Gastroesophageal sphincter (tissue), 4 donors: ENCODE measurements at regions not wholly inside any gene's neighbourhood (a gene's known extent, or its start where the extent isn't known, plus 50 kb on each side); places are given as distances from the start of the nearest gene placed in this dataset.

Experiments
- ATAC-seq: fragments of 150-250 bp; one replicate; pipeline ENCODE4 v1.9.1; 2016; ENCODE audit warnings: mild to moderate bottlenecking, moderate library complexity
- H3K27ac ChIP-seq, 4 donors: fragments of 200-600 bp; sonication (generic) in 3 of 4; 1 replicate in 3 of 4; 2 replicates in 1 of 4; pipeline ENCODE4 v1.5.1; 2016 to 2019
- H3K27me3 ChIP-seq: fragments of 200-600 bp; sonication (generic); one replicate; pipeline ENCODE4 v1.5.1; 2019
- H3K36me3 ChIP-seq, 2 donors: fragments of 200-600 bp; sonication (generic); one replicate each; pipeline ENCODE4 v1.5.1; 2019; ENCODE audit warnings: control low read depth in 1 of 2
- H3K4me1 ChIP-seq, 3 donors: fragments of 200-600 bp; sonication (generic); 1 replicate in 2 of 3; 2 replicates in 1 of 3; pipeline ENCODE4 v1.5.1; 2016 to 2019; ENCODE audit warnings: control low read depth in 2 of 3
- H3K4me3 ChIP-seq, 2 donors: fragments of 200-600 bp; sonication (generic); one replicate each; pipeline ENCODE4 v1.5.1; 2019; ENCODE audit warnings: mild to moderate bottlenecking in 1 of 2, moderate library complexity in 1 of 2
- H3K9me3 ChIP-seq, 3 donors: fragments of 200-600 bp; sonication (generic); one replicate each; pipeline ENCODE4 v1.5.1; 2017 to 2019; ENCODE audit warnings: control low read depth in 2 of 3
- CTCF ChIP-seq, 4 experiments: fragments of 200-600 bp in 2 of 4; fragments of 450-650 bp in 2 of 4; sonication (generic) in 1 of 4; IDR thresholded peaks; one replicate each; pipeline ENCODE4 v1.5.1; 2017 to 2019; ENCODE audit warnings: antibody characterized with exemption in 4 of 4, mild to moderate bottlenecking in 2 of 4, moderate library complexity in 2 of 4
- EP300 ChIP-seq: sonication (generic); formaldehyde crosslinking; IDR thresholded peaks from one replicate; pipeline ENCODE4 v1.6.1; 2017; ENCODE audit warnings: antibody characterized with exemption, mild to moderate bottlenecking
- POLR2A ChIP-seq, 2 donors: fragments of 450-650 bp; IDR thresholded peaks; one replicate each; pipeline ENCODE4 v1.6.1; 2017; ENCODE audit warnings: antibody characterized with exemption in 2 of 2, mild to moderate bottlenecking in 2 of 2, moderate library complexity in 1 of 2
- POLR2AphosphoS5 ChIP-seq: sonication (generic); formaldehyde crosslinking; IDR thresholded peaks from one replicate; pipeline ENCODE4 v1.6.1; 2017; ENCODE audit warnings: antibody characterized with exemption
- WGBS, 2 donors: methylation state at CpG; one replicate each; pipeline ENCODE4 v1.1.5; 2018; ENCODE audit warnings: low coverage in 1 of 2; 5-methylcytosine and 5-hydroxymethylcytosine counted together

GRCh38 chr9:129410226-129410625, 210.7 kb downstream of the C9orf50 start:
- Histone ChIP-seq H3K4me1 (peaks cover 0 to 52% (median 20%) of the 10 kb centered on the region in 3 donors), H3K9me3 (no peaks in the 10 kb centered on the region), H3K27me3 (no peaks in the 10 kb centered on the region), H3K4me3 (no peak overlapping the region), H3K36me3 (no peaks in the 10 kb centered on the region), H3K27ac (no peak overlapping the region)
- TF ChIP-seq CTCF (IDR thresholded peaks at IDR 0.05) (no peak), POLR2AphosphoS5 (no peak), EP300 (no peak), POLR2A (IDR thresholded peaks at IDR 0.05) (no peak)
- ATAC-seq, result no peak
- WGBS, 2 donors, result 53 to 61% methylated on average over 4 of the region's 4 CpGs

- peak overlapping the region in 2 of 4 donors; percentile 33 to 59 for H3K27ac ChIP-seq
- peaks cover 0 to 53% (median 13%) of the 10 kb centered on the region in 3 donors for H3K4me1 ChIP-seq
- no peak for TF ChIP-seq EP300
- no peak for TF ChIP-seq CTCF (IDR thresholded peaks at IDR 0.05)
- no peak for TF ChIP-seq POLR2AphosphoS5
- no peak for TF ChIP-seq POLR2A (IDR thresholded peaks at IDR 0.05)
- no peak overlapping the region for H3K4me3 ChIP-seq
- H3K27me3 ChIP-seq, result no peaks in the 10 kb centered on the region
- no peak for ATAC-seq
- WGBS, 2 donors, result 85% methylated on average over 4 of the region's 17 CpGs; no CpG with 5 or more reads in 1 of the 2 donors
- no peaks in the 10 kb centered on the region for H3K36me3 ChIP-seq
- no peaks in the 10 kb centered on the region for H3K9me3 ChIP-seq
Observed at GRCh38 chr9:129408535-129409215, 212.2 kb downstream of the C9orf50 start.

DNA sequence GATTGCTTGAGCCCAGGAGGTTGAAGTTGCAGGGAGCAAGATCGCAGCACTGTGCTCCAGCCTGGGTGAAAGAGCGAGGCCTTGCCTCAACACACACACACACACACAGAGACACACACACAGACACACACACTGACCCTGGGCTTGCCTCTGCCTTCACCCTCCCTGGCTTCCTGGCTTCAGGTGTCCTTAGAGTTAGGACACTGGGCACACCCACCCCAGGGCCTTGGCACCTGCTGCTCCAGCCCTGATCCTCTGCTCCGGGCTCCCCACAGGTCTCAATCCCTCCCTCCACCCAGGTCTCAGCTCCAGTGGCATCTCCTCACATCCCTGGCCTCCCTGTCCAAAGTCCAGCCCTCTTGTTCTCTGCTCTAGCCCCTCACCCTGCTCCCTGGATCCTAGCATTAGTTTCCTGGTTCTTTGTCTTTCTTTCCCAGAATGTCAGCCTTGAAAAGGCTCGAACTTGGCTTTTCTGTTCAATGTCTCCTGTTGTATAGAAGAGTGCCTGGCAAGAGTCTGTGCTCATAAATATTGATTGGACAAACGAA, 212.9 kb downstream of the C9orf50 start:
- H3K9me3 ChIP-seq, result no peaks in the 10 kb centered on the region
- 48 to 84% methylated on average over 3 to 4 of the region's 5 CpGs for WGBS, 2 donors
- peak overlapping the region in 1 of 4 donors; percentile 59 for H3K27ac ChIP-seq
- no peaks in the 10 kb centered on the region for H3K27me3 ChIP-seq
- H3K4me1 ChIP-seq, result peaks cover 0 to 58% (median 18%) of the 10 kb centered on the region in 3 donors
- no peak for TF ChIP-seq POLR2AphosphoS5
- no peak for TF ChIP-seq POLR2A (IDR thresholded peaks at IDR 0.05)
- no peak for TF ChIP-seq EP300
- TF ChIP-seq CTCF (IDR thresholded peaks at IDR 0.05), result no peak
- no peaks in the 10 kb centered on the region for H3K36me3 ChIP-seq
- ATAC-seq, result no peak
- H3K4me3 ChIP-seq, result no peak overlapping the region

DNA sequence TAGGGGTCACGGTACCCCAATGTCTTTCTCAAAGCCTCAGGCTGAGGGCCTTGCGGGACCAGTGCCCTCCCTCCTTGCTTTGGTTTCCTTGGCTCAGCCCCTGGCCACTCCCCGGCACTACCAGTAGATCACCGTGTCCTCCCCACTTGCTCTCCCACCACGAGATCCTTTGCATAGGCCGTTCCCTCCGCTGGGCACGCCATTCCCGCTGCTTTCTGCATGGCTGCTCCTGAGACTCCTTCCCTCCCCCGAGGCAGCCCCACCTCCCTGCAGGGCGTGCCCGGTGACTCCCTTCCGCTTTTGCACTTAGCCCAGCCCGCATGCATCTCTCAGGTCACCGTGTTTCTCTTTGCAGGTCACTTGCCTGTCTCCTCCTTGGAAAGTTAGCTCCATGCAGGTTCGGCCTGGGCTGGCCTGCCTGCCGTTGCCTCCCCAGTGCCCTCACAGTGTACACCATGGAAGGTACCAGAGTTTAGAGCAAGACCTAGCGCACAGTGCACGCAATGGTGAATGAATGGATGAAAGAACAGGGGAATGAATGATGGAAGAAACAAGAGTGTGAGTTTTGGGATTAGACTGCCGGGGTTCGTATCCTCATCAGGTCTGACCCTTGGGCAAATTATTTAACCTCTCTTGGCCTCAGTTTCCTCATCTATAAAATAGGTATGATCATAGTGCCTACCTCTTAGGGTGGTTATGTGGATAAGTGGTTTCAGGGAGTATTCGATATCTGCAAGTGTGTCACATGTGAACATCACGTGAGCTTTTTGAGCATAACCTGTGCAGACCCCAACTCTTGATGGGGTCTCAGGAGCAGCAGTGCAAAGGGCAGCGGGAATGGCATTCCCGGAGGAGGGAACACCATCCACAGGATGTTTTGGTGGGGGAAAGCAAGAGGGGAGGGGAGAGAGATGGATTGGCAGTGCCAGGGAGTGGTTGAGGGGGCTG, 214.3 kb downstream of the C9orf50 start:
- no peak for ATAC-seq
- H3K36me3 ChIP-seq, result no peaks in the 10 kb centered on the region
- no peaks in the 10 kb centered on the region for H3K27me3 ChIP-seq
- 85 to 94% methylated on average over 17 to 22 of the region's 25 CpGs for WGBS, 2 donors
- no peaks in the 10 kb centered on the region for H3K9me3 ChIP-seq
- H3K4me1 ChIP-seq, result peaks cover 0 to 58% (median 18%) of the 10 kb centered on the region in 3 donors
- H3K4me3 ChIP-seq, result no peak overlapping the region
- TF ChIP-seq EP300 (no peak), POLR2AphosphoS5 (no peak), CTCF (IDR thresholded peaks at IDR 0.05) (no peak), POLR2A (IDR thresholded peaks at IDR 0.05) (no peak)
- H3K27ac ChIP-seq, result no peak overlapping the region
